ENCODE measurements at regions not wholly inside any gene's neighbourhood (a gene's known extent, or its start where the extent isn't known, plus 50 kb on each side); places are given as distances from the start of the nearest gene placed in this dataset.

- TF ChIP-seq CTCF (IDR thresholded peaks at IDR 0.05), result no peak
- Mint-ChIP-seq H3K36me3 (ENCODE audit: low read depth) (no peaks in the 10 kb centered on the region), H3K4me1 (peaks cover 80% of the 10 kb centered on the region), H3K27me3 (ENCODE audit: low read depth, poor library complexity) (peaks cover 23% of the 10 kb centered on the region), H3K4me3 (peak overlapping the region; percentile 69), H3K27ac (peak overlapping the region; percentile 82), H3K9me3 (no peaks in the 10 kb centered on the region)
- peak; percentile 52 for DNase-seq
Observed at GRCh38 chr19:31164791-31165251, 184.4 kb downstream of the TSHZ3 start.

GRCh38 chr19:31160336-31160926 lies 188.8 kb downstream of the TSHZ3 start:
- Mint-ChIP-seq H3K4me3 (no peak overlapping the region), H3K27me3 (ENCODE audit: low read depth, poor library complexity) (peaks cover 14% of the 10 kb centered on the region), H3K27ac (peak overlapping the region; percentile 78), H3K36me3 (ENCODE audit: low read depth) (no peaks in the 10 kb centered on the region), H3K4me1 (peaks cover 57% of the 10 kb centered on the region), H3K9me3 (peaks cover 13% of the 10 kb centered on the region)
- no peak for TF ChIP-seq CTCF (IDR thresholded peaks at IDR 0.05)
- no peak for DNase-seq

- no peak for TF ChIP-seq CTCF (IDR thresholded peaks at IDR 0.05)
- H3K36me3 Mint-ChIP-seq (ENCODE audit: low read depth), result no peaks in the 10 kb centered on the region
- peaks cover 16% of the 10 kb centered on the region for H3K27me3 Mint-ChIP-seq (ENCODE audit: low read depth, poor library complexity)
- H3K9me3 Mint-ChIP-seq, result peaks cover 11% of the 10 kb centered on the region
- no peak for DNase-seq
- H3K4me1 Mint-ChIP-seq, result peaks cover 5% of the 10 kb centered on the region
- no peak overlapping the region for H3K4me3 Mint-ChIP-seq
- no peak overlapping the region for H3K27ac Mint-ChIP-seq
Observed at GRCh38 chr19:31154021-31154420, 195.2 kb downstream of the TSHZ3 start.

- H3K36me3 Mint-ChIP-seq (ENCODE audit: low read depth), result no peaks in the 10 kb centered on the region
- peaks cover 6% of the 10 kb centered on the region for H3K9me3 Mint-ChIP-seq
- peaks cover 19% of the 10 kb centered on the region for H3K27me3 Mint-ChIP-seq (ENCODE audit: low read depth, poor library complexity)
- H3K4me3 Mint-ChIP-seq, result no peak overlapping the region
- H3K27ac Mint-ChIP-seq, result no peak overlapping the region
- no peak for DNase-seq
- no peak for TF ChIP-seq CTCF (IDR thresholded peaks at IDR 0.05)
- H3K4me1 Mint-ChIP-seq, result peaks cover 5% of the 10 kb centered on the region
Observed at GRCh38 chr19:31152906-31153305, 196.3 kb downstream of the TSHZ3 start.

- H3K27ac Mint-ChIP-seq, result no peak overlapping the region
- DNase-seq, result no peak
- no peaks in the 10 kb centered on the region for H3K9me3 Mint-ChIP-seq
- TF ChIP-seq CTCF (IDR thresholded peaks at IDR 0.05), result no peak
- H3K4me1 Mint-ChIP-seq, result peaks cover 8% of the 10 kb centered on the region
- H3K27me3 Mint-ChIP-seq (ENCODE audit: low read depth, poor library complexity), result peaks cover 19% of the 10 kb centered on the region
- no peaks in the 10 kb centered on the region for H3K36me3 Mint-ChIP-seq (ENCODE audit: low read depth)
- H3K4me3 Mint-ChIP-seq, result no peak overlapping the region
Observed at GRCh38 chr19:31149441-31149941, 199.7 kb downstream of the TSHZ3 start.

GRCh38 chr19:31148671-31149070 lies 200.6 kb downstream of the TSHZ3 start:
- Mint-ChIP-seq H3K4me1 (peaks cover 8% of the 10 kb centered on the region), H3K27ac (no peak overlapping the region), H3K4me3 (no peak overlapping the region), H3K36me3 (ENCODE audit: low read depth) (no peaks in the 10 kb centered on the region), H3K27me3 (ENCODE audit: low read depth, poor library complexity) (peaks cover 17% of the 10 kb centered on the region), H3K9me3 (no peaks in the 10 kb centered on the region)
- TF ChIP-seq CTCF (IDR thresholded peaks at IDR 0.05), result no peak
- DNase-seq, result no peak

Data from nephron progenitor cell (in vitro differentiated cells).